Activated T-cell treated with anti-CD3 and anti-CD28 coated beads, Interleukin-2, amount 50 U/mL, for 24 hours (primary cell): ENCODE measurements at regions not wholly inside any gene's neighbourhood (a gene's known extent, or its start where the extent isn't known, plus 50 kb on each side); places are given as distances from the start of the nearest gene placed in this dataset.

ENCODE experiments used
- DNase-seq: peaks from one replicate; pipeline ENCODE4 v3.0.0-alpha.2; 2020
- H3K27ac Mint-ChIP-seq: 2 replicates; pipeline ENCODE4 v1.8.0; 2020; ENCODE audit warnings: mild to moderate bottlenecking, mixed read lengths
- H3K27me3 Mint-ChIP-seq: 2 replicates; pipeline ENCODE4 v1.8.0; 2020; ENCODE audit warnings: mixed read lengths
- H3K36me3 Mint-ChIP-seq: 2 replicates; pipeline ENCODE4 v1.8.0; 2020; ENCODE audit warnings: low read depth, mixed read lengths
- H3K4me1 Mint-ChIP-seq: 2 replicates; pipeline ENCODE4 v1.8.0; 2020; ENCODE audit warnings: low read depth, mixed read lengths
- H3K4me3 Mint-ChIP-seq: 2 replicates; pipeline ENCODE4 v1.8.0; 2020; ENCODE audit warnings: mild to moderate bottlenecking, moderate library complexity, mixed read lengths
- H3K9me3 Mint-ChIP-seq: 2 replicates; pipeline ENCODE4 v1.8.0; 2020; ENCODE audit warnings: mixed read lengths

- no peaks in the 10 kb centered on the region for H3K27me3 Mint-ChIP-seq
- no peaks in the 10 kb centered on the region for H3K9me3 Mint-ChIP-seq
- no peak overlapping the region for H3K27ac Mint-ChIP-seq
- no peak for DNase-seq
- no peaks in the 10 kb centered on the region for H3K4me1 Mint-ChIP-seq
- H3K4me3 Mint-ChIP-seq: no peak overlapping the region
- H3K36me3 Mint-ChIP-seq: no peaks in the 10 kb centered on the region
Measured at GRCh38 chr4:111502626-111503025, 642.6 kb upstream of the FAM241A start.

GRCh38 chr4:111506706-111507105, 638.5 kb upstream of the FAM241A start:
- no peaks in the 10 kb centered on the region for H3K27me3 Mint-ChIP-seq
- no peak for DNase-seq
- H3K4me3 Mint-ChIP-seq: no peak overlapping the region
- no peaks in the 10 kb centered on the region for H3K36me3 Mint-ChIP-seq
- no peak overlapping the region for H3K27ac Mint-ChIP-seq
- no peaks in the 10 kb centered on the region for H3K4me1 Mint-ChIP-seq
- H3K9me3 Mint-ChIP-seq: peaks cover 2% of the 10 kb centered on the region

- Mint-ChIP-seq H3K27ac (no peak overlapping the region), H3K36me3 (no peaks in the 10 kb centered on the region), H3K4me3 (no peak overlapping the region), H3K4me1 (no peaks in the 10 kb centered on the region), H3K9me3 (peaks cover 12% of the 10 kb centered on the region), H3K27me3 (no peaks in the 10 kb centered on the region)
- DNase-seq: no peak
Measured at GRCh38 chr4:111510535-111510934, 634.7 kb upstream of the FAM241A start.

DNA sequence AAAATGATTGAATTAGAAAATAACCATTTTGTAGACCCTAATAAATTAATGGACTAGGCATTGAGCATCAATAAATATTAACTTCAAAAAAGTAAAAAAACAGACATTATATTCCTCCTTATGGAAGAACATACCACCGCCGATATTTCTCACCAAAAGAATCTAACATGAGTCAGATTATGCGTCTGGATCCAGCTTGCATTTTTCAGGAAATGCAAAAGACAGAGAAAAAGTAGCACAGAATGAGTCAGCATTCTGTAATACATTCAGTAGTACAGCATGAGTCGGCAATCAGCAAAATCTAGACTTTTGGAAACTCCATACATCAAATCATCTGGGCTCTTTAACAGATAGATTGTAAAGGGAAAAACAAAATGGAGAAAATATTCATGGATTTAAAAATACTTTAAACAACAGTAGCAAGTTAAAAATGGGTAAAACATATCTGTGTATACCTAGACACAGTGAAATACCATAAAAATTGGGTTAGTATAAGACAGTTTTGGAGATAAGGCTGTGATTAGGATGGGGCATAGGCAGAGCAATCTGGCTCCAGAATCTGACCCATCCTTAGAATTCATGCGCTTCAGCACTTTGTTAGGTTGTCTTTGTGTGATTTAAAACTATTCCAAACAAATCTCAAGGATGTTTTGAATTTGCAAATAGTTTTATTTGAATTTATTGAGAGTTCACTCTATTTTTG, 633.0 kb upstream of the FAM241A start:
- Mint-ChIP-seq H3K4me3 (no peak overlapping the region), H3K36me3 (no peaks in the 10 kb centered on the region), H3K4me1 (no peaks in the 10 kb centered on the region), H3K27me3 (no peaks in the 10 kb centered on the region), H3K9me3 (peaks cover 12% of the 10 kb centered on the region), H3K27ac (no peak overlapping the region)
- DNase-seq: no peak

DNA sequence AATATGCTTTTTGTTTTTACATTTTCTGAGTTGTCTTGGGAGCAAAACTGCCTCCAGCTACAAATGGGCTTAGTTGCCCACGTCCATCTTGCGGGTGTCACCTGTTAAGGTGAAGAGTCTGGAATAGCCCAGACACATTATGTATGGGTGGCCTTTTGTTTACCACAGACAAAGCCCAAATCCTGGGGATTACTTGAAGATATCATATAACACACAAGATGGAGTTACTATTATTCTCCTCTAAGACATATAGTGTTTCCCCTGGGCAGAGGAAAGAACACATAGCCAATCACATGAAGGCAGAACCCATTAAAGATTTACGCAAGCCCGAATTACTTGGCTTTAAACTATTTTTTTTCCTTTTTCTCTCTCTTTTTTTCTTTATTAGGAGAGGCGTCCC, 625.6 kb upstream of the FAM241A start:
- Mint-ChIP-seq H3K4me3 (no peak overlapping the region), H3K9me3 (peaks cover 5% of the 10 kb centered on the region), H3K4me1 (no peaks in the 10 kb centered on the region), H3K36me3 (no peaks in the 10 kb centered on the region), H3K27ac (no peak overlapping the region), H3K27me3 (no peaks in the 10 kb centered on the region)
- DNase-seq: no peak

DNA sequence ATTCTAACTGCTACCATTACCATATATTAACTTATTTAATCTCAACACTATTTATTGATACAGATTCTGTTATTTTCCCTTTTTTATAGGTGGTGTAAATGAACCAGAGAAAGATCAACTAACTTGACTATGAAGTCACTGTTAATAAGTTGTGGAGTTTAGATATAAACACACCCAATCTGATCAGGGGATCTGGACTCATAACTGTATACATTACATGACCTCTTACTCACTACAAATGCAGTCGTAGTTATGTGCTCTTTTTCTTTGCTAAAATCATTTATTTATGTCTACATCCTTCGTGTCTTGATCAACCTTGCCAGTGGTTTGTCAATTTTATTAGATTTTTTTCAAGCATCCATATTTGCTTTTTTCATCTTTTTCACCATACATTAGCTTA, 614.8 kb upstream of the FAM241A start:
- H3K4me3 Mint-ChIP-seq: no peak overlapping the region
- no peaks in the 10 kb centered on the region for H3K27me3 Mint-ChIP-seq
- H3K4me1 Mint-ChIP-seq: no peaks in the 10 kb centered on the region
- peaks cover 7% of the 10 kb centered on the region for H3K9me3 Mint-ChIP-seq
- H3K27ac Mint-ChIP-seq: no peak overlapping the region
- no peaks in the 10 kb centered on the region for H3K36me3 Mint-ChIP-seq
- no peak for DNase-seq

GRCh38 chr4:111535792-111536191, 609.5 kb upstream of the FAM241A start:
- Mint-ChIP-seq H3K27me3 (no peaks in the 10 kb centered on the region), H3K27ac (no peak overlapping the region), H3K9me3 (no peaks in the 10 kb centered on the region), H3K4me3 (no peak overlapping the region), H3K4me1 (no peaks in the 10 kb centered on the region), H3K36me3 (no peaks in the 10 kb centered on the region)
- no peak for DNase-seq

DNA sequence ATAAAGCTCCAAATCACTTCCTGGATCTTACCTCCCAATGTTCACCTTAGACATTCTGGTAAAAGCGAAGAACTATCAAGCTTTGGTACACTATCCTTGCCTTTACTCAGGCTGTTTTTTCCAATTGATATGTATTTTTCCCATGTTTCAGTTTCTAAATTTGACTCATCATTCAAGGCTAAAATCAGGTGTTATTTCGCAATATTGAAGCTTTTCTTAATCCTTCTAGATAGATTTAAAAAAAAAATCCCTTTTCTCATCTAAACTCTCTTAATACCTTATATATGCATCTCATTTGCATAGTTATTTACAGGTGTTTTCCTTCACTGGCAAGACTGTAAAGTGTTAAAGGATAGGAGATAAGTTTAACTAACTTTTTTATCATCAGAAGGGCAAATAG, 608.1 kb upstream of the FAM241A start:
- no peak for DNase-seq
- Mint-ChIP-seq H3K4me1 (no peaks in the 10 kb centered on the region), H3K27ac (no peak overlapping the region), H3K36me3 (no peaks in the 10 kb centered on the region), H3K27me3 (no peaks in the 10 kb centered on the region), H3K4me3 (no peak overlapping the region), H3K9me3 (peaks cover 4% of the 10 kb centered on the region)

GRCh38 chr4:111537871-111538270, 607.4 kb upstream of the FAM241A start:
- no peak overlapping the region for H3K27ac Mint-ChIP-seq
- no peaks in the 10 kb centered on the region for H3K4me1 Mint-ChIP-seq
- DNase-seq: no peak
- H3K27me3 Mint-ChIP-seq: no peaks in the 10 kb centered on the region
- no peaks in the 10 kb centered on the region for H3K36me3 Mint-ChIP-seq
- H3K4me3 Mint-ChIP-seq: no peak overlapping the region
- H3K9me3 Mint-ChIP-seq: peaks cover 4% of the 10 kb centered on the region

DNA sequence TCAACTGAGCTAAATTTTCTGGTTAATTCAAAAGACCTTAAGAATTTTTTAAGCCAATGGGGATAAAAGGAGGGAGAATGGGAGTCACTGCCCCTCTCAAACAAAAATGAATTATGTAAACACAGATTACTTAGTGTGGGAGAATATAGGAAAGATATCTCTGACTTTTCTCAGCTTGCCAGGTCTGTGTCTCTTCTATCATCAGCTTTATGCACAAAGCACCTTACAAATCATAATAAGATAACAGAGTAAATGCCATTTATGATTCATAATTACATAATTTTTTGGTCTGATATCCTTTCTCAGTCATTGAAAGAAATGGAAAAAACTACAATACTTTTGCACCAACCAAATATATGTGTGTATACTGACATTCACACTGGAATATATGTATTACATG, 604.6 kb upstream of the FAM241A start:
- no peaks in the 10 kb centered on the region for H3K27me3 Mint-ChIP-seq
- no peak overlapping the region for H3K4me3 Mint-ChIP-seq
- no peak for DNase-seq
- no peaks in the 10 kb centered on the region for H3K36me3 Mint-ChIP-seq
- peaks cover 4% of the 10 kb centered on the region for H3K9me3 Mint-ChIP-seq
- H3K4me1 Mint-ChIP-seq: no peaks in the 10 kb centered on the region
- H3K27ac Mint-ChIP-seq: no peak overlapping the region

- DNase-seq: no peak
- Mint-ChIP-seq H3K27ac (no peak overlapping the region), H3K4me1 (no peaks in the 10 kb centered on the region), H3K36me3 (no peaks in the 10 kb centered on the region), H3K27me3 (no peaks in the 10 kb centered on the region), H3K9me3 (peaks cover 4% of the 10 kb centered on the region), H3K4me3 (no peak overlapping the region)
Measured at GRCh38 chr4:111542056-111542455, 603.2 kb upstream of the FAM241A start.

DNA sequence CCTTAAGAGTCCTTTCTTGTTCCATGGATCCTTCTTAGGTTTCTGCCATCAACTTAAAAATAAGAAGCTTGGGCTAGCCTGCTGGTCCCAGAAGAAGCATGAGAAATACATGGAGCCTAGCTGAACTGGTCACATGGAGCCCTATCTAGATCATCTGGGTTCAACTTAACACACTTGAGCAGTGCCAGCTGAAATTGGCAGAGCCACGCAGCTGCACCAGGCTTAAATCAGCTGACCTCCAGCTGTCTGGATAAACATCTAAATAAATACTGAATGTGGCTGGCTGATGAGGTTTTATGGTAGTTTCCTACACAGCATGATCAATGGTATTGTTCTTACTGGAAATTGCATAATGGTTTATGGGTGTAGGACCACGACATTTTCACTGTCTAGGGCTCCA, 598.4 kb upstream of the FAM241A start:
- Mint-ChIP-seq H3K4me1 (no peaks in the 10 kb centered on the region), H3K27me3 (no peaks in the 10 kb centered on the region), H3K9me3 (no peaks in the 10 kb centered on the region), H3K27ac (no peak overlapping the region), H3K4me3 (no peak overlapping the region), H3K36me3 (no peaks in the 10 kb centered on the region)
- DNase-seq: no peak

DNA sequence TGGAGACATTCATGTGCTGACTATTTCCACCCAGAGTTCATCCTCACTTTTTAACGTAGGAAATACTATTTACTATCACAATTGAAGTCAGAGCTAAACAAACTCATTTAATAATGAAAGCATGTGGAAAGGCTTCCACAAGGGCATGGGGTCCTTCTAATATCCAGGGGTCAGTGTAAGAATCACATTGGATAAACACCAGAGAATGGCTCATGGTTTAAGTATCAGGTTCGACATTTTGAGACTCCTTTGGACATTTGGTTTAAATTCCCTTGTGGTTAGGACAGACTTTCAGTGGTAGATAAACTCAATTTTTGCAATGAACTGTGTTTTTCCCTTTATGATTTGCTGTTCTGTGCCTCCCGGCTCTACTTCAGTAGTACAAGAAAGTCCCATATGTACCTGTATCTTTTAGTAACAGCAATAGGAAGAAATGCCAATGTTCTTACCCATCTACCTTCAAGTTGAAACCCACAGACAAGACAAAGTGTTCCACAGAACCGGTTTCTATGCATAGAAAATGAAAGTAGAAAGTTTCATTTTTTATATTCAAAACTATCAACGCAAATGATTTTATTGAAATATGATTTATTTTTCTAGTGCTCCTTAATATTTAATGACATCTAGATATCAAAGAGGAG, 589.0 kb upstream of the FAM241A start:
- Mint-ChIP-seq H3K4me1 (no peaks in the 10 kb centered on the region), H3K36me3 (no peaks in the 10 kb centered on the region), H3K9me3 (no peaks in the 10 kb centered on the region), H3K4me3 (no peak overlapping the region), H3K27me3 (no peaks in the 10 kb centered on the region), H3K27ac (no peak overlapping the region)
- no peak for DNase-seq

DNA sequence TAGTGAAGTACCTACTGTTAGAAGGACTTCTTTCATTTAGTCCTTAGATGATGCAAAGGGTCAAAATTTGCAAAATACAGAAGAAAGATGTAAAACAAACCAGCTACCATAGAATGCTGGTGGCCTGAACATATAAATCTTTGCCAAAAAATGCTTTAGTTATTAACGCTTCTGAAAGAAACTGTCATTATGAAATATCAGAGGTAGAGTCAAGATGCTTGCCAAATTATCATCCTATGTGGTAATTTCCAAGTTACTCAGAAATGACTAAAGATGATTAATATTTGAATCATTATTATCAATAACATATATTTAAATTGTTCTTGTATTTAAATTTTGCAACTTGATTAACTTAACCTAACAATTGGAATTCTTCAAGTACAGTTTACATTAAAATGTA, 588.4 kb upstream of the FAM241A start:
- no peak overlapping the region for H3K27ac Mint-ChIP-seq
- H3K27me3 Mint-ChIP-seq: no peaks in the 10 kb centered on the region
- H3K4me1 Mint-ChIP-seq: no peaks in the 10 kb centered on the region
- no peaks in the 10 kb centered on the region for H3K9me3 Mint-ChIP-seq
- H3K4me3 Mint-ChIP-seq: no peak overlapping the region
- DNase-seq: no peak
- H3K36me3 Mint-ChIP-seq: no peaks in the 10 kb centered on the region

DNA sequence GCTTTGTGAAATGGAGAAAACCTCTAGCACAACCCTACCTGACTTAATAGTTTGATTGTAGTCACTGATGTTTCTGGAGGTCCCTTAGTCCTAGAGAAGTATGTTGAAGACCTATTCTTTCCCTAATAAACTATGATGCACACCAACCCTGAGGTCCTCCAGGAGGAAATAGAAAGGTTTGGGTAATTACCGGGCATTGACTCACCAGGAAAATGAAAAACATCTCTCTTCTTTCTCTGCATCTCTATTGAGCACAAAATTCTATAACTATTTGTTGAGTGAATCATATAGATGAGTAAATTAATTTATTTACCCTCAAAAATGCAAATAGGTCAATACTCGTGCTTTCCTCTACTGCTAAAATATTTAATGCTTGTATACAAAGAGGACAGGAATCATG, 582.4 kb upstream of the FAM241A start:
- Mint-ChIP-seq H3K9me3 (peaks cover 12% of the 10 kb centered on the region), H3K27me3 (no peaks in the 10 kb centered on the region), H3K27ac (no peak overlapping the region), H3K36me3 (no peaks in the 10 kb centered on the region), H3K4me3 (no peak overlapping the region), H3K4me1 (no peaks in the 10 kb centered on the region)
- DNase-seq: no peak

- peaks cover 3% of the 10 kb centered on the region for H3K9me3 Mint-ChIP-seq
- no peak overlapping the region for H3K27ac Mint-ChIP-seq
- H3K36me3 Mint-ChIP-seq: no peaks in the 10 kb centered on the region
Measured at GRCh38 chr4:111572470-111572869, 572.8 kb upstream of the FAM241A start.

More at GRCh38 chr4:111572470-111572869, 572.8 kb upstream of the FAM241A start:
- H3K27me3 Mint-ChIP-seq: no peaks in the 10 kb centered on the region
- H3K4me1 Mint-ChIP-seq: no peaks in the 10 kb centered on the region
- no peak overlapping the region for H3K4me3 Mint-ChIP-seq
- DNase-seq: no peak
